SH-SY5Y (cell line): ENCODE measurements at regions not wholly inside any gene's neighbourhood (a gene's known extent, or its start where the extent isn't known, plus 50 kb on each side); places are given as distances from the start of the nearest gene placed in this dataset.

Source experiments
- GATA2 ChIP-seq: IDR thresholded peaks from 2 replicates; pipeline ENCODE4 v1.6.1; 2011; ENCODE audit warnings: mild to moderate bottlenecking, low read depth, low read length
- GATA3 ChIP-seq: IDR thresholded peaks from 2 replicates; pipeline ENCODE4 v1.6.1; 2011; ENCODE audit warnings: low read depth, mild to moderate bottlenecking, low read length, moderate library complexity

DNA sequence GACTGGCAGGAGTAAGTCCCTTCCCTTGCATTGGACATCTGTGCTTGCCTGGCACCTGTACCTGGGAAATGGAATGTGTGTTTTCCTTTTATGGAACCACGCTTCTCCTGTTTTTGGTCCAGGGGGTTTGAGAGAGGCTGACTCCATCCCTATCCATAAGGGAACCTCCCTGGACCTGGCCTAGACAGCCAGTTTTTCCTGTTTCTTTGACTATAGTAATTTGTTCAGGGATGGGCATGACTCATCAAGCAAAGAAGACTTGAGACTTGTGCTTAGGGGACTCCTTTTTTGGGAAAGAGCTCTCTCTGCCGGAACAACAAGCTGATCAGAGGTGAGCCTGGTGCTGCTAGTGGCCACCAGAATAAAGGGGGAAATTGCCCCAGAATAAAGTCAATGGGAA is 393.8 kb downstream of the CDH26 start:
- TF ChIP-seq GATA3 = no peak
- TF ChIP-seq GATA2 = no peak

DNA sequence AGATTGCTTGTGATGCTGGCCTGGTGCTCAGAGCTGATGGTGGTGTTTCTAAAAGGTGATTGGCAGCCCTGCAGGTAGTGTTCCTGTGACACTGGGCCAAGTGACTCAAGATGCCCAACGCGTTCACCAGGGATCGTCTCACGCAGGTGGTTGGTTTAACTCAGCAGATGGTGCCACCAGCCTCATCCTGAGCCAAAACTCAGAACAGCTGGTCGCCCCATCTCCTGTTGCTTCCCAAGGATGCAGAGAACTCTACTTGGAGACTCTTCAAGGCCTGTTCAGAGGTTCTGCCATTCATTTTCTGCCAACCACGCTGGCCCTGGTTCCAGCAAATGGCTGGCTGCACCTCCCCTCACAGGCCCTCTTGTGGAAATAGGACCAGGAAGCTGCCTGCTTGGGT is 394.4 kb downstream of the CDH26 start:
- TF ChIP-seq GATA3 (no peak), GATA2 (no peak)

GRCh38 chr20:60354024-60354580 is 395.9 kb downstream of the CDH26 start:
- TF ChIP-seq GATA3 (no peak), GATA2 (no peak)

GRCh38 chr20:60358101-60358500 is 399.9 kb downstream of the CDH26 start:
- TF ChIP-seq GATA2 (no peak), GATA3 (no peak)

DNA sequence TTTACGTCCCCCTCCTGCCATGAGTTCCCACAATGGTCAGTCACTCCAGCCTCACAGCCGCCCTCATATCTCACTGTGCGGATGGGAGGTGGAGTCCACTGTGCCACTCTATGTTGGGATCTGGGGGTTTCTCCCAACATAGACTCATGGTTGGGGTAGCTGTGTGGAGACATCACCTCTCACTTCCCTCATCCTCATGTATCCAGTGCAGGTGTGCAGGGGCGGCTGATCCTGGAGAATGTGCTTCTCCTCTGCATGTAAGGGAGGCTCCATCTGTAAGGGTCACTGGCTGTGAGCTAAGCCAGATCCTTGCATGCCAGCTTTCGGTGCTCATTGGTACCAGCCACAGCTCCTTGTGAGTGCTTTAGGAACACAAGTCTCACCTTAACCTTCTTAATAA is 400.8 kb downstream of the CDH26 start:
- TF ChIP-seq GATA3 (no peak), GATA2 (no peak)

DNA sequence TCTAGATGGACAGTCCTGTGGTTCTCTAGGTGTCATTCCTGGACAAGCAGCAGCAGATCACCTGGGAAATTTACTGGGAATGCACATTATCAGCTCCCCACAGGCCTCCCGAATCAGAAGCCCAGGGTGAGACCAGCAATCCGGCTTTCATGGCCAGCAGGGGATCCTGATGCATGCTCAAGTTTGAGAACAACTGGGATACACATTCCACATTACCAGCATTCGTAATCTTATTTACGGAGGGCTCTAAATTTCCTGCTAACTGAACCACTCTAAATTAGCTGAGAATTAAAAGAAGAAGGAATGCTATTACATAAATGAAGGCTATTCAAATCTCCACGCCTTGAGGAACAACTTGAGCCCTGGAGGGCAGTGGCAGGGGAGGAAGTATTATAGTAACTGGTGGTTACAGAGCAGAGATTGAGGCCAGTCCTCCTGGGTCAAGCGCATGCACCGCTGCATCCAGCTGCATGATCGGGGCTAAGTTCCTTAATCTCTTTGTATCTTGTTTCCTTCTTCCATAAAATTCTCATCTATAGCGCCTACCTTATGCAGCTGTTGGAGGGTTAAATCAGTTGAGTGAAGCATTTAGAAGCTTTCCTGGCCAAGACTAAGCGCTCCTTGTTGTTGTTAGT is 403.7 kb downstream of the CDH26 start:
- TF ChIP-seq GATA2 = no peak
- no peak for TF ChIP-seq GATA3

GRCh38 chr20:60362531-60362930 is 404.3 kb downstream of the CDH26 start:
- TF ChIP-seq GATA2 (no peak), GATA3 (no peak)

DNA sequence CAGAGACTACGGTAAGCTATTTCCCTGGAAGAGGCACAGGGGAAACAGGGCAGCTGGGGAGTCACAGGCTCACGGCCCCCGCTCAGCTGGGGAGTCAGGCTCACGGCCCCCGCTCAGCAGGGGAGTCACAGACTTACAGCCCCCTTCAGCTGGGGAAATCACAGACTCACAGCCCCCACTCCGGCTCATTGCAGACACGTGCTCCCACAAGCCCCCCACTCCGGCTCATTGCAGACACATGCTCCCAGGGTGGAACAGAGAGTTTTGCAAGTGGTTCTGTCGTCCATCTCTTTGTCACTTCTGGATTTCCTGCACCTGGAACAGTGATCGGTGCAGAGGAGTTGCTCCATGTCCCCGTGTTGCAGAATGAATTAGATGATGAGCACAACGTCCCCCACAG is 405.5 kb downstream of the CDH26 start:
- TF ChIP-seq GATA2 (no peak), GATA3 (no peak)

DNA sequence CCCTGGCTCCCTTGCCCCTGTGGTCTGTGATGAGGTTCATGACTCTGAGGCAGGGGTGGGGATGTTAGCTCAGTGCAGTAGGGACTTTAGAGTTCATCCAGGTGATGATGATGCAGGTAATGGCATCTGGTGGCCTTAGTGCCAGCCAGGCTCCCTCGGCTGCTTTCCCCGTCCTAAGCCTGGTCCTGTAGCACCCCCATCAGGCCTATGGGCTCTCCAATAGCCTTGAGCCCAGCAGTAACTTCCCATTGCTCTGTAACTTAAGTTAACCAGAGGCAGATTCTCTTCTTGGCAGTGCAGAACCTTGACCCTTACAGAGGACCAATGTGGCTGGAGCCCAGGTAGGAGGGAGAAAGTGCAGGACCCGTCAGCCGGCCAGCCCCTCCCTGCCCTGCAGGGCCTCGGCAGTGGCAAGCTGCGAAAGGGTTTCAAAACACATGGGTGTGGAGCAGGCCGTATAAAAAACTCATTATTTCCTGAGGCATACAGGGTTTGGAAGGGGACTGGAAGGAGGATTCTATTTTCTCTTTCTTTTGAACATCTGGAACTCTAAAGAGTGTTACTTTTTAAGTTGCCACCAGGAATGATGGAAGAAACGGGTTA is 406.9 kb downstream of the CDH26 start:
- TF ChIP-seq GATA2 (no peak), GATA3 (no peak)

- peak; percentile 86 for TF ChIP-seq GATA3
- TF ChIP-seq GATA2 = peak; percentile 91
Measured at GRCh38 chr20:60365882-60366281, 407.7 kb downstream of the CDH26 start.

- no peak for TF ChIP-seq GATA2
- TF ChIP-seq GATA3 = no peak
Measured at GRCh38 chr20:60371384-60371783, 413.2 kb downstream of the CDH26 start.

GRCh38 chr20:60372275-60372674 is 414.1 kb downstream of the CDH26 start:
- TF ChIP-seq GATA2 (no peak), GATA3 (no peak)

GRCh38 chr20:60372822-60373221 is 414.6 kb downstream of the CDH26 start:
- TF ChIP-seq GATA3 = no peak
- no peak for TF ChIP-seq GATA2

- no peak for TF ChIP-seq GATA2
Measured at GRCh38 chr20:60378620-60379019, 420.4 kb downstream of the CDH26 start.

DNA sequence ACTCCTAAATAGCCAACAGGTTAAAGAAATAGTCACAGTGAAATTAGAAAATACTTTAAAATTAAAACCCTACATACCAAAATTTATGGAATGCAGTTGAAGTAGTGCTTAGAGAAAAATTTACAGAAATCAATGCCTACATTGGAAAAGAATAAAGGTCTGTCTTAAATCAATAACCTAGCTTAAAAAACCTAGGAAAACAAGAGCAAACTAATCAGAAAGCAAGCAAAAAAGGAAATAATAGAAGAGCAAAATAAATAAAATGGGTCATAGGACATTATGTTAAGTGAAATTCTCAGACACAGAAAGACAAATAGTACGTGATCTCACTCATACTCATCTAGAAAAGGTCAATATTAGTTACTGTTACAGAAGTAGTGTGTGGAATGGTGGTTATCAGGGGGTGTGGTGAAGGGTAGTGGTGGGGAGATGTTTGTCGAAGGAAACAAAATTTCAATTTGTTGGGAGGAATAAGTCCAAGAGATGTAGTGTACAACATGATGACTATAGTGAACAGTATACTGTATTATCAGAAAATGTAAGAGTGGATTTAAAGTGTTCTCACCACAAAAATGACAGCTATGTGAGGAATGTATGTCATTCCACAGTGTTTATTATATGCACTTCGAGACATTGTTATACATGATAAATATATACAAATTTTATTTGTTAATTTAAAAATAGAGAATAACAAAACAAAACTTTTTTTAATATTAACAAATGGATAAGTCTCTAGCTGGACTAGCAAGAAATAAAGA is 423.6 kb downstream of the CDH26 start:
- TF ChIP-seq GATA3 (no peak), GATA2 (no peak)

- TF ChIP-seq GATA3 (no peak), GATA2 (no peak)
Measured at GRCh38 chr20:60389441-60389840, 431.2 kb downstream of the CDH26 start.
